Islet of Langerhans (tissue), 1 donor: ENCODE measurements at regions not wholly inside any gene's neighbourhood (a gene's known extent, or its start where the extent isn't known, plus 50 kb on each side); places are given as distances from the start of the nearest gene placed in this dataset.

Source experiments
- FAIRE-seq: peaks from one replicate; lab custom pipeline; 2011; peaks lifted over from hg19 to GRCh38; lab: Jason Lieb, UNC

DNA sequence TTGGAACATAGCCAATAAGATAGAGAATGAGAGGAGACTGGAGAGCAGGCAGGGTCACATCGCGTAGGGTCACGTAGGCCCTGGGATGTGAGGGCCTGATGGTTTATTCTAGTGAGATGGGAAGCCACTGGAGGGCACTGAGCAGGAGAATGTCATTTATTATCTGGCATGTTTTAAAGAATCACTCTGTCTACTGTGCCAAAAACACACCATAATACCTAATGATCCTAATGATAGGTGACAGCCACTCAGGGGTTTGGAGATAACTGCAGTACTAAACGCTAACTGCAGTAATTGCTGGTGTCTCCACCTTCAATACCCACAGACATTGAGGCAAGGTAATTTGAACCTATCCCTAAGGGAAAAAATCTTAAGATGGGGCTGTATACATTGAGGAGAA lies 185.4 kb downstream of the TTLL7 start:
- no peak for FAIRE-seq

- FAIRE-seq, result no peak
Measured at GRCh38 chr1:83810144-83810543, 188.8 kb downstream of the TTLL7 start.

DNA sequence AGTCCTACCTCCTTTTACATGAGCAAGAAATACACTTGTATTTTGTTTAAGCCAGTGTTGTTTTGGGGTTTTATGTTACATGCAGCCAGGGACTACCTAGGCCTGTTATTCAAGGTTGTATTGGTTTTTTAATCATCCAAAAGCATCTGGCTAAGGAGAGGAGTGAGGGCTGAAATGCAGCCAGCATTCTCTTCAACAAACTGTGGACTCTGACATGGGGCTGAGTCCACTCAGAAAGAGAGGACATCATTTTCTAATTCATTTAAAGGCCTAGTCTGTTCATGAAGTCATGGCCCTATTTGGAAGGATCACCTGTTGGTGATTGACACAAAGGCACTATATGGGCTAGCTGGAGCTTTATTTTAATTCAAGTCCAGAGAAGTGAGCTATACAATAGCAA lies 190.4 kb downstream of the TTLL7 start:
- FAIRE-seq, result no peak

- FAIRE-seq, result no peak
Measured at GRCh38 chr1:83807821-83808220, 191.1 kb downstream of the TTLL7 start.

- no peak for FAIRE-seq
Measured at GRCh38 chr1:83807231-83807630, 191.7 kb downstream of the TTLL7 start.

GRCh38 chr1:83805921-83806320 lies 193.0 kb downstream of the TTLL7 start:
- FAIRE-seq, result no peak

DNA sequence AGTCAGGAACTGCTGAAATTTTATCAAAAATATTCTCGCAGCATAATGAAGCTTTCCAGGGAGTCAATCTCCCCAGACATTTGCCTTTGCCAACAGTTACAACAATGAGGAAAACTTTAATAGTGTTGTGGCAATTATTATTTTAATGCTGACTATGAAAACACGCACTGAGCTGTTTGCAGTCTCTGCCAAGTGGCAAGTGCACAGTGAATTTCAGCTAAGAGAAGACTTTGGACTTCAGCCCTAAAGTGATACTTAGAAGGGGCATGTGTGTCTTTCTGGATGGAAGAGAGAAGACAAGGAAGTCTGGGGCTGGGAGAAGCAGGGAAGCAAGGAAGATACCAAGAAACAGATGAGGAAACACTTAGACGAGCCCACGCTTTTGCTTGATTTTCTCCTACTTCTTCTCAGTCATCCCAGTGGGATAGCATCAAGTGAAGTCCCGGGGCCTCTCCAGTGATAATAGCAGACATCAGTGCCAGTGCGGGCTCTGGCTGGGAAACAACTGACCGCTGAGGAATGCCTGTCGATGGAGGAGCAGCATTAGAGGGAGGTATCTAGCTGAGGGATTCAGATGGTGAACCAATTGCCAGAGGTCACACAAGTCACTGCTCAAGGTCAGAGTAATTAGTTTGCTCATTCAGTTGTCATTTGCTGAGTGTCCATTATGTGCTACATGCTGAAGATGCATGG lies 196.3 kb downstream of the TTLL7 start:
- no peak for FAIRE-seq

- no peak for FAIRE-seq
Measured at GRCh38 chr1:83802023-83802422, 196.9 kb downstream of the TTLL7 start.

DNA sequence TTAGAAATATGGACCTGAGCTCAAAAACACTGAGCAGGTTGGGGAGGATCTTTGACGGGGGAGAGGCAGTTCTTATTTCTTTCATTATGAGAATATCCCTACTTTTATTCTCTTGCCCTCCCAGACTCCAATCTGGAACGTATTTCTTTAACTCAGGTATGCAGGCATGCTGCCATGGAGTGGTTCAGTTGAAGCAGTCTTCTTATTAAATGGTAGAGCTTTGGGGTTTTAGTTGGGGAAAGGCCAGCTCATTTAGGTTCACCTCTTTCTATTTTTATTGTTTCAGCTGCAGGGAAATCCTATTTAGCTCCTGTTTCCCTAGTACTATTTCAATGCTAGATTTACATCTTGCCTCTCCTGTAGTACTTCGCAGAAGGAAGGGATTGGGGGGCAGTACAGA lies 198.9 kb downstream of the TTLL7 start:
- FAIRE-seq, result no peak

GRCh38 chr1:83799594-83799993 lies 199.3 kb downstream of the TTLL7 start:
- no peak for FAIRE-seq

GRCh38 chr1:83798965-83799364 lies 200.0 kb downstream of the TTLL7 start:
- FAIRE-seq, result no peak

DNA sequence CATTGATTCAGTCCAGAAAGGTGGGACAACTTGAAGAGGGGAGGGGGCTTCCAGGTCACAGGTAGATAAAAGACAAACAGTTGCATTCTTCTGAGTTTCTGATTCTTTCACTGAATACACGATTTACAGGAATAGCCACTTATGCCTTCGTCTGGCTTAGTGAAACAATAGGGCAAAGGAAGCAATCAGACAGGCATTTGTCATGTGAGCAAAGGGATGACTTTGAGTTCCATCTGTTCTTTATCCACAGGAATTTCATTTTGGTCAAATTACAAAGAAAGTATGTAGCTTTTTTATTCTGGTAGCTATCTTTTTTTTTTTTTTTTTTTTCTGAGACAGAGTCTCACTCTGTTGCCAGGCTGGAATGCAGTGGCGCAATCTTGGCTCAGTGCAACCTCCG lies 202.5 kb downstream of the TTLL7 start:
- FAIRE-seq, result no peak

- FAIRE-seq, result no peak
Measured at GRCh38 chr1:83794384-83794783, 204.5 kb downstream of the TTLL7 start.

- FAIRE-seq, result no peak
Measured at GRCh38 chr1:83791821-83792437, 207.0 kb downstream of the TTLL7 start.

DNA sequence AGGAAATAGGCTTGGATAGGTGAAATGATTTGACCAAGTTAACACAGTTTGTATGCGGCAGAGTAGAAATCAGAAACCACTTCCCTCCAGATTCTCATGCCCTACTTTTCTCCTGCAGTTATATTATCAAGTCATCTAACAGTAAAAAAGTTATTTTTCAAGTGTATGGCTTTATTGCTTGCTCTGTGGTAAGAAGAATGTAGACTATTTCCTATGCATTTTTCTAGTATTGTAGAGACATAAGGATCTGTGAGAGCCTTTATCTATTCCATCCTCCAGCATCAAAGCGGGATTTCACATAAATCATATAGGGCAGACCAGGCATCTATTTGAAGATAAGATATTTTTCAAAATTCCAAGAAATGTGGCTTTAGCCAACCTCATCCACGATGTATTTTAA lies 208.5 kb downstream of the TTLL7 start:
- FAIRE-seq, result no peak

DNA sequence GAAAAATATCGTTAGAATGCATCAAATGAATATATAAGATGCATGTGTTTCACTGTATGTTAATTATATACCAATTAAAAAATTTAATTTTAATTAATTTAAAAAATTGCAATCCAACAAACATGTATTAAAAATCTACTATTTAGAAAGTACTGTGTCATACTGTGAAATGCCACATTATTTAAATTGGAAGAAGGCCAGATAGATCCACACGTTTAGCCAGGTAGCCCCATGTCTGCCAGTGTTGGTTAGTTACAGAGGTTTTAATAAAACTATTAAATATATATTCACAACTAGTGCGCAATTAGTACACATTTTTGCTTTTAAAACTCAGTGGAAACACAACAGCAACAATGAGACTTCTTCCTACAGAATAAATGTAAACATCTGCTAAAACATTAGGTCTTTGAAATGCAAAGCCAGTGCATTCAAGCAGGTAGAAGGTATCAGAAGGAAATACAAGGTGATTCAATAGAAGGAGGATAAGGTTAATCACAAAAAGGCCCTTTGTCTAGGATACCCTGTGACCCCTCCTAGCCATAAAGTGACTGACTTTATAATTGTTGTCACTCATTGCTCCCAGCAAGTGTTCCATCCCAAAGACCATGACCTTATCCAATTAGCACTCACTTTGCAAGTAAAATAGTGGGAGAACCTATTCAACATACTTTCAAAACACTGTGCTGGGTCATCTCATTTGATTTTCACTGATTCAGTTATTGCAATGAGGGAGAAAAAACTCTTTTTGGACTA lies 211.5 kb downstream of the TTLL7 start:
- no peak for FAIRE-seq

GRCh38 chr1:83781667-83782066 lies 217.3 kb downstream of the TTLL7 start:
- FAIRE-seq, result no peak

- no peak for FAIRE-seq
Measured at GRCh38 chr1:83779565-83779964, 219.4 kb downstream of the TTLL7 start.

DNA sequence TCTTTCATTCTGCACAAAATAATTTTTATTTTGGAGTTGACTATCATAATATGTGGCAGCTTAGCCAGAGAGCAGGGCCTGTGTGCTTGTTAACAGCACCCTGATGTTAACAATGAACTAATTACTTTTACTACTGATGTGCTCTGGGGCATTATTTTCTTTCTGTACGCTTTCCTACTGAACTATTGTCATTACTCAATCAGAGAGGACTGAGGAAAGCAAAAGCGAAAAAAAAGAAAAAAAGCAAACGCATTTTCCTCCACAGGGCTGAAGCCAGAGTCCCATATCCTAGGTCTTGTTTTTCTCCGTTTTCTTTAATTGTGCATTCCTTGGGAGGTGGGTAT lies 221.2 kb downstream of the TTLL7 start:
- FAIRE-seq, result no peak

DNA sequence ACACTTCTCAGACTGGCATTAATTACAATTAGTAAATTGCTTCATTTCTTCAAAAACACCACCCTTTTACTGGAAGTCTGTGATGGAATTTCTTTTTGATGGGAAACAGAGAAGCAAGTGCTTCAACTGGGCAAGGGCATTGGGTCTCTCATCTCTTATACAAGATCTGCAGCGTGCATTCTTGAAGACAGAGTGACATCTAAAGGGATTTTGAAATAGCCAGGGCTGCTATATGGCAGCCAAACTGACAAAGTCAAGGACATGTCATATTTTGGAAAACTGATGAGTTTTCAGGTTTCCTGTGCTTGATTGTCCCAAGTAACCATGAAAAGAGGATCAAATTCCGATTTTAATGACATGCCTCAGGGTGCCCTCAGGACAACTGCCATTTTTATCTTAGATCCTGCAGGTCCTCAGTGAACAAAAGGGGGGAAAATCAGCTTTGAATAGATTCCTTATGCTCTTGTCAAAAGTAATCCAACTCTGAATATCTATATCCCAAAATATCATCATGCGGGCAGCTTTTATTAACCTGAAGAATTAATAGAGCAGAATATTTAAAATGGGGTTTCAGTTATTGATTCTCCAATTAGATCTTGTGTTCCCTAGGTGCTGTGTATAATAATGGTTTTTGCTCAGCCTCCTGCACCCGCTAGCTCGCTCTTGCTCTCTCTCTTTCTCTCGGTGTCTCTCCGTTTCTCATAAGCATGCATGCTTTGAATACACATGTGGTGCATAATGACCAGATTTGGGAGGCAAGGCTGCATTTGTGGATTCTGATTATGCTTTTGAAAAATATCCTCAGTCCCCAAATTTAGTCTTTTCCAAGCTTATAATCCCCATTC lies 221.8 kb downstream of the TTLL7 start:
- FAIRE-seq, result no peak

- FAIRE-seq, result no peak
Measured at GRCh38 chr1:83775977-83776603, 222.8 kb downstream of the TTLL7 start.

GRCh38 chr1:83773059-83773458 lies 225.9 kb downstream of the TTLL7 start:
- FAIRE-seq, result no peak
